ENCODE measurements at regions not wholly inside any gene's neighbourhood (a gene's known extent, or its start where the extent isn't known, plus 50 kb on each side); places are given as distances from the start of the nearest gene placed in this dataset.

GRCh38 chr21:22062472-22063139, 1064.4 kb downstream of the NCAM2 start:
- Histone ChIP-seq H3K9me3 (replicated peaks; ENCODE audit: control insufficient read depth, low read depth, low read length) (no peaks in the 10 kb centered on the region), H3K27ac (ENCODE audit: low read length) (no peak overlapping the region), H3K36me3 (ENCODE audit: control insufficient read depth, insufficient read depth, low read length) (no peaks in the 10 kb centered on the region), H3K27me3 (ENCODE audit: control insufficient read depth, insufficient read depth, low read length) (no peaks in the 10 kb centered on the region), H3K4me1 (ENCODE audit: control insufficient read depth, insufficient read depth, low read length) (no peaks in the 10 kb centered on the region), H3K4me3 (ENCODE audit: low read length) (no peak overlapping the region)
- DNase-seq = no peak

GRCh38 chr21:22063140-22063539, 1064.9 kb downstream of the NCAM2 start:
- no CpG with 5 or more reads among the region's 2 CpGs for WGBS (ENCODE audit: insufficient coverage)
- H3K36me3 ChIP-seq (ENCODE audit: control insufficient read depth, insufficient read depth, low read length) = no peaks in the 10 kb centered on the region
- no peaks in the 10 kb centered on the region for H3K27me3 ChIP-seq (ENCODE audit: control insufficient read depth, insufficient read depth, low read length)
- no peak overlapping the region for H3K27ac ChIP-seq (ENCODE audit: low read length)
- no peak overlapping the region for H3K4me3 ChIP-seq (ENCODE audit: low read length)
- H3K4me1 ChIP-seq (ENCODE audit: control insufficient read depth, insufficient read depth, low read length) = no peaks in the 10 kb centered on the region
- no peaks in the 10 kb centered on the region for H3K9me3 ChIP-seq (replicated peaks; ENCODE audit: control insufficient read depth, low read depth, low read length)
- DNase-seq = no peak

- Histone ChIP-seq H3K27ac (ENCODE audit: low read length) (no peak overlapping the region), H3K4me3 (ENCODE audit: low read length) (no peak overlapping the region), H3K36me3 (ENCODE audit: control insufficient read depth, insufficient read depth, low read length) (no peaks in the 10 kb centered on the region), H3K27me3 (ENCODE audit: control insufficient read depth, insufficient read depth, low read length) (no peaks in the 10 kb centered on the region), H3K9me3 (replicated peaks; ENCODE audit: control insufficient read depth, low read depth, low read length) (no peaks in the 10 kb centered on the region), H3K4me1 (ENCODE audit: control insufficient read depth, insufficient read depth, low read length) (no peaks in the 10 kb centered on the region)
- no CpG with 5 or more reads among the region's 4 CpGs for WGBS (ENCODE audit: insufficient coverage)
- no peak for DNase-seq
These were observed 1078.3 kb downstream of the NCAM2 start for GRCh38 chr21:22076471-22076870.

GRCh38 chr21:22083899-22084298, 1085.7 kb downstream of the NCAM2 start:
- Histone ChIP-seq H3K36me3 (ENCODE audit: control insufficient read depth, insufficient read depth, low read length) (no peaks in the 10 kb centered on the region), H3K9me3 (replicated peaks; ENCODE audit: control insufficient read depth, low read depth, low read length) (no peaks in the 10 kb centered on the region), H3K4me1 (ENCODE audit: control insufficient read depth, insufficient read depth, low read length) (no peaks in the 10 kb centered on the region), H3K4me3 (ENCODE audit: low read length) (no peak overlapping the region), H3K27me3 (ENCODE audit: control insufficient read depth, insufficient read depth, low read length) (no peaks in the 10 kb centered on the region), H3K27ac (ENCODE audit: low read length) (no peak overlapping the region)
- DNase-seq = no peak
- WGBS (ENCODE audit: insufficient coverage) = 67% methylated on average over 1 of the region's 3 CpGs

GRCh38 chr21:22096314-22096713, 1098.1 kb downstream of the NCAM2 start:
- no peaks in the 10 kb centered on the region for H3K4me1 ChIP-seq (ENCODE audit: control insufficient read depth, insufficient read depth, low read length)
- no CpG with 5 or more reads among the region's 1 CpG for WGBS (ENCODE audit: insufficient coverage)
- no peak for DNase-seq
- no peak overlapping the region for H3K4me3 ChIP-seq (ENCODE audit: low read length)
- H3K27me3 ChIP-seq (ENCODE audit: control insufficient read depth, insufficient read depth, low read length) = no peaks in the 10 kb centered on the region
- H3K36me3 ChIP-seq (ENCODE audit: control insufficient read depth, insufficient read depth, low read length) = no peaks in the 10 kb centered on the region
- no peaks in the 10 kb centered on the region for H3K9me3 ChIP-seq (replicated peaks; ENCODE audit: control insufficient read depth, low read depth, low read length)
- H3K27ac ChIP-seq (ENCODE audit: low read length) = no peak overlapping the region

GRCh38 chr21:22106720-22107410, 1108.7 kb downstream of the NCAM2 start:
- Histone ChIP-seq H3K27me3 (ENCODE audit: control insufficient read depth, insufficient read depth, low read length) (no peaks in the 10 kb centered on the region), H3K9me3 (replicated peaks; ENCODE audit: control insufficient read depth, low read depth, low read length) (no peaks in the 10 kb centered on the region), H3K36me3 (ENCODE audit: control insufficient read depth, insufficient read depth, low read length) (no peaks in the 10 kb centered on the region), H3K27ac (ENCODE audit: low read length) (no peak overlapping the region), H3K4me3 (ENCODE audit: low read length) (no peak overlapping the region), H3K4me1 (ENCODE audit: control insufficient read depth, insufficient read depth, low read length) (no peaks in the 10 kb centered on the region)
- no CpG with 5 or more reads among the region's 2 CpGs for WGBS (ENCODE audit: insufficient coverage)
- DNase-seq = no peak

- DNase-seq = no peak
- H3K27me3 ChIP-seq (ENCODE audit: control insufficient read depth, insufficient read depth, low read length) = no peaks in the 10 kb centered on the region
- no peaks in the 10 kb centered on the region for H3K4me1 ChIP-seq (ENCODE audit: control insufficient read depth, insufficient read depth, low read length)
- WGBS (ENCODE audit: insufficient coverage) = no CpG with 5 or more reads among the region's 2 CpGs
- H3K36me3 ChIP-seq (ENCODE audit: control insufficient read depth, insufficient read depth, low read length) = no peaks in the 10 kb centered on the region
- peaks cover 2% of the 10 kb centered on the region for H3K9me3 ChIP-seq (replicated peaks; ENCODE audit: control insufficient read depth, low read depth, low read length)
- H3K27ac ChIP-seq (ENCODE audit: low read length) = no peak overlapping the region
- no peak overlapping the region for H3K4me3 ChIP-seq (ENCODE audit: low read length)
These were observed 1117.5 kb downstream of the NCAM2 start for GRCh38 chr21:22115746-22116145.

GRCh38 chr21:22120616-22121266, 1122.5 kb downstream of the NCAM2 start:
- no peaks in the 10 kb centered on the region for H3K36me3 ChIP-seq (ENCODE audit: control insufficient read depth, insufficient read depth, low read length)
- H3K27me3 ChIP-seq (ENCODE audit: control insufficient read depth, insufficient read depth, low read length) = no peaks in the 10 kb centered on the region
- no peaks in the 10 kb centered on the region for H3K4me1 ChIP-seq (ENCODE audit: control insufficient read depth, insufficient read depth, low read length)
- no peak overlapping the region for H3K4me3 ChIP-seq (ENCODE audit: low read length)
- no peak overlapping the region for H3K27ac ChIP-seq (ENCODE audit: low read length)
- peaks cover 21% of the 10 kb centered on the region for H3K9me3 ChIP-seq (replicated peaks; ENCODE audit: control insufficient read depth, low read depth, low read length)
- DNase-seq = no peak
- 84% methylated on average over 12 of the region's 14 CpGs for WGBS (ENCODE audit: insufficient coverage)

- Histone ChIP-seq H3K27ac (ENCODE audit: low read length) (no peak overlapping the region), H3K4me3 (ENCODE audit: low read length) (no peak overlapping the region), H3K36me3 (ENCODE audit: control insufficient read depth, insufficient read depth, low read length) (no peaks in the 10 kb centered on the region), H3K9me3 (replicated peaks; ENCODE audit: control insufficient read depth, low read depth, low read length) (peaks cover 20% of the 10 kb centered on the region), H3K4me1 (ENCODE audit: control insufficient read depth, insufficient read depth, low read length) (no peaks in the 10 kb centered on the region), H3K27me3 (ENCODE audit: control insufficient read depth, insufficient read depth, low read length) (no peaks in the 10 kb centered on the region)
- WGBS (ENCODE audit: insufficient coverage) = 100% methylated on average over 1 of the region's 2 CpGs
- no peak for DNase-seq
These were observed 1127.4 kb downstream of the NCAM2 start for GRCh38 chr21:22125581-22125980.

GRCh38 chr21:22128671-22129070, 1130.5 kb downstream of the NCAM2 start:
- WGBS (ENCODE audit: insufficient coverage) = no CpG with 5 or more reads among the region's 2 CpGs
- no peak for DNase-seq

More at GRCh38 chr21:22128671-22129070, 1130.5 kb downstream of the NCAM2 start:
- Histone ChIP-seq H3K4me1 (ENCODE audit: control insufficient read depth, insufficient read depth, low read length) (no peaks in the 10 kb centered on the region), H3K4me3 (ENCODE audit: low read length) (no peak overlapping the region), H3K27ac (ENCODE audit: low read length) (no peak overlapping the region), H3K36me3 (ENCODE audit: control insufficient read depth, insufficient read depth, low read length) (no peaks in the 10 kb centered on the region), H3K27me3 (ENCODE audit: control insufficient read depth, insufficient read depth, low read length) (no peaks in the 10 kb centered on the region), H3K9me3 (replicated peaks; ENCODE audit: control insufficient read depth, low read depth, low read length) (peaks cover 3% of the 10 kb centered on the region)

Measured in muscle of leg (tissue), 3 donors.